ENCODE measurements at regions not wholly inside any gene's neighbourhood (a gene's known extent, or its start where the extent isn't known, plus 50 kb on each side); places are given as distances from the start of the nearest gene placed in this dataset.

DNA sequence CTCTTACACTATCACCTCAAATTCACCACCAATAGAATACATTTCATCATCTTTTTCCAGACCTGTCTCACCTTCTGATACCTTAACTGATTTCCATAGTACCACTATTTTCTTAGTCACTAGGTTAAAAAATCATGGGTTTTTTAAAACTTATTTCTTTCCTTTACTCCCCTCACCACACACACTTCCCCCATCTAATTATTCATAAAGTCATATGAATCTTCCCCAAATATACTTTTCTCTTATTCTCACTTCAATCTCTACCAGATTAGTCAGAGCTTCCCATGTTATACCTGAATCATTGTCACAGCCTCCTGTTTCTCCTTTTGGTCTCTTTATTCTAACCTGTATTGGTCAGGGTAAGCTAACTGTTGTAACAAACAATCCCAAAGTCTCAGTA, 696.3 kb downstream of the BCL11A start:
- DNase-seq (ENCODE audit: insufficient read length, low spot score) (no peak), FAIRE-seq (no peak)
- TF ChIP-seq, protein P1, sequence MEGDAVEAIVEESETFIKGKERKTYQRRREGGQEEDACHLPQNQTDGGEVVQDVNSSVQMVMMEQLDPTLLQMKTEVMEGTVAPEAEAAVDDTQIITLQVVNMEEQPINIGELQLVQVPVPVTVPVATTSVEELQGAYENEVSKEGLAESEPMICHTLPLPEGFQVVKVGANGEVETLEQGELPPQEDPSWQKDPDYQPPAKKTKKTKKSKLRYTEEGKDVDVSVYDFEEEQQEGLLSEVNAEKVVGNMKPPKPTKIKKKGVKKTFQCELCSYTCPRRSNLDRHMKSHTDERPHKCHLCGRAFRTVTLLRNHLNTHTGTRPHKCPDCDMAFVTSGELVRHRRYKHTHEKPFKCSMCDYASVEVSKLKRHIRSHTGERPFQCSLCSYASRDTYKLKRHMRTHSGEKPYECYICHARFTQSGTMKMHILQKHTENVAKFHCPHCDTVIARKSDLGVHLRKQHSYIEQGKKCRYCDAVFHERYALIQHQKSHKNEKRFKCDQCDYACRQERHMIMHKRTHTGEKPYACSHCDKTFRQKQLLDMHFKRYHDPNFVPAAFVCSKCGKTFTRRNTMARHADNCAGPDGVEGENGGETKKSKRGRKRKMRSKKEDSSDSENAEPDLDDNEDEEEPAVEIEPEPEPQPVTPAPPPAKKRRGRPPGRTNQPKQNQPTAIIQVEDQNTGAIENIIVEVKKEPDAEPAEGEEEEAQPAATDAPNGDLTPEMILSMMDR (IDR thresholded peaks at IDR 0.05; ENCODE audit: insufficient read depth, missing control alignments): no peak

DNA sequence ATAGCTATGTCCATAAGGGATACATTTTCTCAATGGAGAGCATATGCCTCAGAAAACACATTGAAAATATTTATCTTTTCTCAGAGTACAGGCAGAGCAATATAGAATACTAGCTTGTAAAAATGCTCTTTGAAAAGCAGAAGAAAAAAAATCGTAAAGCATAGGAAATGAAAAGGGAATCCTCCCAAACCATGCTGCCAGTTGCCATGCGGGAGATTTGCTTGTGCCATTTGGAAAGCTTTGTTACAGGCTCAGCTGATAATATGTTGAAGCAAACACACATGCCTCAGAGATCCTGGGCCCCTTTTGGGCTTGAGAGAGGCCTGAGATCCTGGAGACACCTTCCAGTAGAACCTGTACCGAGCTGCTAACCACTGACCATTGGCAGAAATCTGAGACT, 697.1 kb downstream of the BCL11A start:
- no peak for FAIRE-seq
- TF ChIP-seq, protein P1 (IDR thresholded peaks at IDR 0.05; ENCODE audit: insufficient read depth, missing control alignments): no peak
- DNase-seq (ENCODE audit: insufficient read length, low spot score): no peak

DNA sequence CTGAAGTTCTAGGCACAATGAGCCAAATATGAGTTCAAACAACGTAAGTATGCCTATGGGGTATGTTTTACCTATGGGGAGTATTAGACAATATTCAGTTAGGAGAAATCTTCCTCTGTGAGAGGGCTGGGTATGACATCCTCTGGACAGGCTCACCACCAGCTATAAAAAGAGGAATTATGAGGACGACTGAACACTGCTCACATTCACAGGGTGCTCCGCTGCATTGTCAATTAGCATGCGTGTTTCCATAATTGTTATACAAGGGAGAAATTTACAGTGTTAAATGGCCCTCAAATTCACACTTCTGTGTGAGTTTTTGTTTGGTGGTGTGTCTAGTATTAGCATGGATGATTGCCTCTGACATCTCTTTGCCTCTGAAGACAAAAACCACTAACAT, 700.4 kb downstream of the BCL11A start:
- FAIRE-seq (no peak), DNase-seq (ENCODE audit: insufficient read length, low spot score) (no peak)
- TF ChIP-seq, protein P1 (IDR thresholded peaks at IDR 0.05; ENCODE audit: insufficient read depth, missing control alignments): no peak

DNA sequence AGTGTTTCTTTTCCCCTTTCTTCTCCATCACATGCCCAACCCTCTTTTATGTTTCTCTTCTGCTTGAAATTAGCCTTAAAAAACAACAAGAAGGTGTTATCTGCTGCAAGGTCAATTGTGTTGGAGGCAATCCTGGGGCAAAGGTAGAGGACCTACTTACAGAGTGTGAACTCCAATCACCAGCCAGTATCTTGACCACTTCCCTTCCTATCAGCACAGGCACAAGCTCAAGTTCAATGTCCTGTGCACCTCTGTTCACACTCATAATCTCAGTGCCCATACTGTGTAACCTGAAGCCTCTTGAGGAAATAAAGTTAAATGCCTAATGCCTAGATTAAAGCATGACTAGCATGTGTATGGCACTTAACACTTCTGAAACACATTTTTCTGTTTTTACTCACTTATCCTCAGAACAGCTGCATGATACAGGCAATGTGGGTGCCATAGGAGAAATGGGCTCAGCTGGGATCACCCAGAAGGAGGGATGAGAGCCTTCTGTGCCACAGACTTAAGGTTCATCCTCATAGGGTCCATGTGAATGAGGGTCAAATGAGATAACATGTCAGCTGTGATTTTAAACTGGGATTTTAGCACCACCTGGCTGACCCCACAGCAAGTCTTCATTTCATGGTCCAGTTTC, 701.5 kb downstream of the BCL11A start:
- no peak for FAIRE-seq
- DNase-seq (ENCODE audit: insufficient read length, low spot score): no peak
- TF ChIP-seq, protein P1 (IDR thresholded peaks at IDR 0.05; ENCODE audit: insufficient read depth, missing control alignments): no peak

DNA sequence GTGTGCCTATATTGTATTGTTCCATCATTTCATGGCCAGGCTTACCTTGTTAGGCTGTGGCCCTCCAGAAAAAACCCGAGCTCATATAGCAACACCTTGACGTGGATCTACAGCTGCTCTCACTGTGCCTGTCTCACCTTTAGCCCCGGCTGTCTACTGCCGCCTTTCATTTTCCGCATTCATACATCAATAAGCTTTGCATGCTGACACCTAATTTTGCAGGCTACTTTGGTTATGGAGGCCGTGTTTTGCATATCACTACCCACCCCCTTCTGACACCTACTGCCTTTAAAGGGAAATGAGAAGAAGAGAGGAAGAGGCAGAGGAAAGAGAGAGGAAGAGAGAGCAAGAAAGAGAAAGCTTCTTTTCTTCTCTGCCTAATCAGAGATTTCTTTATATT, 702.9 kb downstream of the BCL11A start:
- TF ChIP-seq, protein P1 (IDR thresholded peaks at IDR 0.05; ENCODE audit: insufficient read depth, missing control alignments): no peak
- FAIRE-seq (no peak), DNase-seq (ENCODE audit: insufficient read length, low spot score) (no peak)

DNA sequence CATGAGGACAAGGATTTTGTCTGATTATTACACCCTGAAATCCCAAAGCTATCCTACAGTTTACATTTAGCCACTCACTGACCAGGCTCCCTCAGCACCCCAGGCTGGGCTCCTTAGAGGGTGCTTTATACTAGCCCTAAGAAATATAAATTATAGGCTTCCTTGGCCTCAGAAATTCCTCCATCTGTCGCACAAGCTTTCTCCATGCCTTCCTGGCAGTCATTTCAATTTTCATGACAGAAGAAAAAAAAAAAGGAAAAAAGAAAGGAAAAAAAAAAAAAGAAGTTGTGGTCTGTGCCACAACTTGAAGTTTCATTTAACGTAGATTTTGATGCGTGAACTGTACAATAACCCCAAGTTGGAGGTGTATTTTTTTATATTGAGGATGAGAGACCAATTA, 719.5 kb downstream of the BCL11A start:
- TF ChIP-seq, protein P1 (IDR thresholded peaks at IDR 0.05; ENCODE audit: insufficient read depth, missing control alignments): no peak
- DNase-seq (ENCODE audit: insufficient read length, low spot score) (no peak), FAIRE-seq (no peak)

DNA sequence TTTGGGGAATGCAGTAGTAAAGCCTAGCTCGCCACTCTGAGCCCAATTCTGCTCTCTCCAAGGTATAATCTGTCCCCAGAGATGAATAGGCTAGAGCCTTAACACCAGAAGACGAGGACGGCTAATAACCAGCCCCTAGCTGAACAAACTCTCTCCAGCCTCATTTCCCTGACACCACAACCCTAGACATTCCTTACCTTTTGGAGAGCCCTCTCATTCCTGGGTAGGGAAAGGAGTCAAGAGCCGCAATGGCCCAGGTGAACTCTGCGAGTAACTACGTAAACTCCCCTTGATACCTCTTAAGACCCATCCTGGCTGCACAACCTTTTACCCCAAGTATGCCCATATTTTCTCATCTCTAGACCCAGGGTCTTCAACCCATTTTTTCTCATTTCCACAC, 722.9 kb downstream of the BCL11A start:
- TF ChIP-seq, protein P1 (IDR thresholded peaks at IDR 0.05; ENCODE audit: insufficient read depth, missing control alignments): no peak
- no peak for FAIRE-seq

More for the DNA sequence above, 722.9 kb downstream of the BCL11A start:
- no peak for DNase-seq (ENCODE audit: insufficient read length, low spot score)
